ENCODE measurements at regions not wholly inside any gene's neighbourhood (a gene's known extent, or its start where the extent isn't known, plus 50 kb on each side); places are given as distances from the start of the nearest gene placed in this dataset.

DNA sequence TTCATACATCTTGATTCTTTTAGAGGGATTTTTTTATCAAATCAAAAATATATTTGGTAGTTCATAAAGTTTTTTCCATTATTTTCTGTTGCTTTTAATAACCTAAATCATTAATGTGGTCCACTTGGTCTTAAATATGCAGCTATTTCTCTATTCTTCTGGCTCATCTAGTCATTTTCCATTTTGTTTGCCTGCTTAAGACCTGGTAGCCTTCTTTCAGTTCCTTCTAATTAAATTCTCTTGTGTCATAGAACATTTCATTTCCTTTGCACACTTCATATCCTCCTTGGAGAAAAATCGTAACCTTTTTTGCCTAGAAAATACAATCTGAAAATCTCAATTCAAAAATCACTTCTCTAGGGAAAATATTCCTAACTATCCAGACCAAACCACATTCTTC lies 387.0 kb downstream of the LRFN5 start:
- Mint-ChIP-seq H3K36me3 (ENCODE audit: low read depth) (no peaks in the 10 kb centered on the region), H3K4me3 (no peak overlapping the region), H3K4me1 (no peaks in the 10 kb centered on the region), H3K9me3 (no peaks in the 10 kb centered on the region), H3K27me3 (ENCODE audit: insufficient read depth, low read depth, poor library complexity) (no peaks in the 10 kb centered on the region), H3K27ac (no peak overlapping the region)
- no peak overlapping the region for H3K4me3 ChIP-seq
- no peak overlapping the region for H2AFZ ChIP-seq
- H3F3A ChIP-seq (replicated peaks; ENCODE audit: low read depth): no peaks in the 10 kb centered on the region
- no peak overlapping the region for H3K4me2 ChIP-seq
- TF ChIP-seq ETS1 (IDR thresholded peaks at IDR 0.05) (no peak), POLR2AphosphoS5 (IDR thresholded peaks at IDR 0.05; ENCODE audit: low read depth) (no peak), ZNF331 (CRISPR knock-in tag; IDR thresholded peaks at IDR 0.05; ENCODE audit: low read depth) (no peak), ZNF462 (CRISPR knock-in tag; IDR thresholded peaks at IDR 0.05) (no peak), STAT1 (IDR thresholded peaks at IDR 0.05; ENCODE audit: unreplicated experiment) (no peak), EZH2phosphoT487 (IDR thresholded peaks at IDR 0.05; ENCODE audit: unreplicated experiment) (no peak), NANOG (IDR thresholded peaks at IDR 0.05; ENCODE audit: borderline replicate concordance) (no peak), REST (IDR thresholded peaks at IDR 0.05; ENCODE audit: unreplicated experiment) (no peak), CREB1 (CRISPR knock-in tag; IDR thresholded peaks at IDR 0.05; ENCODE audit: low read depth) (no peak), EZH2 (IDR thresholded peaks at IDR 0.05; ENCODE audit: low read depth, unreplicated experiment) (no peak), ZNF114 (CRISPR knock-in tag; IDR thresholded peaks at IDR 0.05) (no peak)
- TF ChIP-seq, protein P1, sequence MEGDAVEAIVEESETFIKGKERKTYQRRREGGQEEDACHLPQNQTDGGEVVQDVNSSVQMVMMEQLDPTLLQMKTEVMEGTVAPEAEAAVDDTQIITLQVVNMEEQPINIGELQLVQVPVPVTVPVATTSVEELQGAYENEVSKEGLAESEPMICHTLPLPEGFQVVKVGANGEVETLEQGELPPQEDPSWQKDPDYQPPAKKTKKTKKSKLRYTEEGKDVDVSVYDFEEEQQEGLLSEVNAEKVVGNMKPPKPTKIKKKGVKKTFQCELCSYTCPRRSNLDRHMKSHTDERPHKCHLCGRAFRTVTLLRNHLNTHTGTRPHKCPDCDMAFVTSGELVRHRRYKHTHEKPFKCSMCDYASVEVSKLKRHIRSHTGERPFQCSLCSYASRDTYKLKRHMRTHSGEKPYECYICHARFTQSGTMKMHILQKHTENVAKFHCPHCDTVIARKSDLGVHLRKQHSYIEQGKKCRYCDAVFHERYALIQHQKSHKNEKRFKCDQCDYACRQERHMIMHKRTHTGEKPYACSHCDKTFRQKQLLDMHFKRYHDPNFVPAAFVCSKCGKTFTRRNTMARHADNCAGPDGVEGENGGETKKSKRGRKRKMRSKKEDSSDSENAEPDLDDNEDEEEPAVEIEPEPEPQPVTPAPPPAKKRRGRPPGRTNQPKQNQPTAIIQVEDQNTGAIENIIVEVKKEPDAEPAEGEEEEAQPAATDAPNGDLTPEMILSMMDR (conservative IDR thresholded peaks at IDR 0.05; ENCODE audit: low read depth in 2 of 2): no peak
- no peak overlapping the region for H3K27ac ChIP-seq (ENCODE audit: low read depth)
- no peaks in the 10 kb centered on the region for H4K20me1 ChIP-seq (replicated peaks; ENCODE audit: insufficient read depth)
- H3K27me3 ChIP-seq (ENCODE audit: insufficient read depth): no peaks in the 10 kb centered on the region
- H3K36me3 ChIP-seq (ENCODE audit: insufficient read depth): no peaks in the 10 kb centered on the region
- H3K9me2 ChIP-seq (ENCODE audit: insufficient read depth): no peaks in the 10 kb centered on the region
- H3K4me1 ChIP-seq (ENCODE audit: insufficient read depth): no peaks in the 10 kb centered on the region
- ATAC-seq (no peak), DNase-seq (ENCODE audit: low spot score) (no peak)
- H3K79me2 ChIP-seq (replicated peaks; ENCODE audit: insufficient read depth): no peaks in the 10 kb centered on the region

Measured in GM23338 (cell line).